HG03460 (cell line): ENCODE measurements at regions not wholly inside any gene's neighbourhood (a gene's known extent, or its start where the extent isn't known, plus 50 kb on each side); places are given as distances from the start of the nearest gene placed in this dataset.
"Not testable (repeated sequence)": the region's sequence is repeated elsewhere in the genome, so short reads cannot be mapped to it uniquely, and the experiment has no call there.

Experiments
- ATAC-seq: cut with Tn5 transposase; IDR thresholded peaks from one replicate; pipeline ENCODE4 v1.9.1; 2021; ENCODE audit not compliant: unreplicated experiment

DNA sequence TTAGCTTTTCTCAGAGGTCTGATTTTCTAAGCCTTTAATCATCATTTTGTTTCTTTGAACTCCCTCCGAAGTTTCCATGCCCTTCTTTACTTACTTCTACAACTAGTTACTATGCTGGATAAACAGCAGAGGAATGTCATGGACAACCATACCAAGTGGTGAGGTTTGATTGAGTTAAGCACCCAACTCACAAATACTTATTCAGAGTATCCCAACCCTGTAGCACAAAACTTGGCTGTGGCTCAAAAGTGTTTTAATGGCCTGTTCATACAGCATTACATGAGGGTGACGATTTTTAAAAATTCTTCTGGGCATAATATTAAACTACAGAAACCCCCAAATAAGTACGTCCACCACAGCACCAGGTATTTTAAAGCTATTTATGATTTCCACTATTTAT, 946.8 kb upstream of the SOX9 start:
- no peak for ATAC-seq

DNA sequence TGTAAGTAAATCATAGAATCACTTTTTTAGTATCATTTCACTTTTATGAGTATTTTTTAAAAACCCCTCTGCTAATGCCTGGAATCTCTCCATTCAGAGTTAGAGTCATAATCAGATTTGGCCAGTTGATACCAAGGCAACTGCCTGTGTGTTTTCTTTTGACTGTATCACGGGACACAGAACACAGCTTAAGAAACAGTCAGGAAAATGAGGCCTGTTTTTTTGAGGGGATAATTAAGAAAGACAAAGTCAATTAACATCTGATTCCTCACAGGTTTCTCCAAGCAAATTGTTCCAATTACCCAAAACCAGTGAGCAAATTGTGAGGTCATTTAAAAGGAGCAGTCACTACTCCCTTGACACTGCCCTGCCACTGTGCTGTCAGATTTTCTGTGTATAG, 944.5 kb upstream of the SOX9 start:
- ATAC-seq: no peak

DNA sequence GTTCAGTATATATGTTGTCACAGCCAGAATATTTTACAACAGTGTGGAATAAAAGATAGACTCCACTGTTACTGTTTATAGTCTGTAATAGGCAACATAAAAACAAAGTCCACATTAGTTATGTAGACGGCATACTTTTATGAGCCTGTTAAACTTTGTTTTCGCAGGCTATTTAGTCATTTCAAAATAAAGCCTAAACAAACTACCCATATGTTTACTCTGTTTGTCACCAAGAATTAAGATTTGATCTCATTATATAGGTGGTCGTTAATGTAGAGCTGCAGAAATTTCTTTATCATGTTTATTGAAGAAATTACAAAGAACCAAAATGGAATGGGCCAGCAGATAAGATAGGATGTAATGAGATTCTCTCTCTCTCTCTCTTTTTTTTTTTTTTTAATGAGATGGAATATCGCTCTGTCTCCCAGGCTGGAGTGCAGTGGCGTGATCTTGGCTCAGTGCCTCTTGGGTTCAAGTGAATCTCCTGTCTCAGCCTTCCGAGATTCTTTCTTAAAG, 943.8 kb upstream of the SOX9 start:
- no peak for ATAC-seq

DNA sequence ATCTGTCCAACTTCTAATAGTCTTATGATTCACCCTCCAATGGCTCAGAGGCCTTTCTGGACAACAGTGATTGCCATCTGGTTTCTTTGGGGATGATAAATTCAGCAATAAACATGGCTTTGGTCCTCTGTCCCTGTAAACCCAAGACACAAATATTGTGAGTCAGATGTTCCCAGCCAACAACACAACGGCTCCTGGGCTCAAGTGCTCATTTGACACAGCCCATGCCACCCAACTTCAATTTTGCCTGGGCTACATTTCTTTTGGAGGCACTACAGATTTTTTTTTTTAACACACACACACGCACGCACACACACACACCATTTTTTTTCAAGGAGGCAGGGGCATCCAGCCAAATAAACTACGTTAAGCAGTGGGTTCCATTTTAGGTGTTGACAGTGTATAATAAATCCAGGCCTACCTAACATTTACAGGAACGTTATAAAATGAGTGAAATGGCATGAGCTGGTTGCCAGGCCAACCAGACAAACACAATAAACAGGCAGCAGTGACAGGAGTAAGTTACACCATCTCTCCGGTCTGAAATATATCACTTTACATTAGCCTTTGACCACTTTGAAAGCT, 939.9 kb upstream of the SOX9 start:
- ATAC-seq: no peak

DNA sequence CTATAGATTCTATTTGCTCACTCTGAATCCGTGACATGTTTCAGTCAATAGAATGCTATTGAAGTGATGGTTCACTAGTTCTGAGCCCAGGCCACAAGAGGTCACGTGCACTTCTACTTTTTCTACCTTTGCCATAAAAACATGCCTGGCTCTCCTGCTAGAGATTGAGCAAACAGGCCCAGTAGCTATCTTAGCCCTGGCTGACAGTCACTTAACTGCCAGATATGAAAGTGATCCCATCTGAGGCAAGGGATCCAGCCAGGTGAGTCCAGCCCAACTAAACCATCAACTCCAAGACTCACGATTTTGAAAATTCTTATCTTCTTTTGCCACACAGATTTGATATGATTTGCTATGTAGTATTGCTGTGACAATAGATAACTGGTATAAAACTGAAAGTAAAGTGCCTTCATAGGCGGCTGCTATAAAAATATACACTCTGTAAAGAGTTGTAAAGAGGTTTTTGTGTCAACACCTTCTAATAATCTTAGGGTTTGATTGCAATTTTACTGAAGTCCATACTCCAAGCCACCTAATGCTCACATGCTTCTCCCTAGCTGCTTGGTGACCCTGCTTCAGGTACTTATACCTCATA, 937.7 kb upstream of the SOX9 start:
- ATAC-seq: no peak

DNA sequence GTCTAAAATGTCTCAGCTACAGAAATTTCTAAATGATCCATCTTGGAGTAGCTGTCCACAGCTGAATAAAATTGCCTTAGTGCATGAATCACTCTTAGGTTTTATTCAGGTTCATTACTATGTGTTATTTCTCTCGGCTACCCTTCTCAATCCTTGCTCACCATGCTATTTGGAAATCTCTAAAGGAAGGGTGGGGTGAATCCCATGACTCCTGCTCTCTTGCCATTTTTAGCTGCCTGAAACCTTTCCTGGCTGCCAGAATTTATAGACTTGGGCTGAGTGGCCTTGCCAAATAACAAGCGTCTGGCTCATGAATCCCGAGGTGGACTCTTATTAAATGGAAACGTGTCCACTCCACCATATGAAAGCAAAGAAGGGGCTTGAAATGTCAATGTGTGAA, 936.1 kb upstream of the SOX9 start:
- ATAC-seq: no peak

DNA sequence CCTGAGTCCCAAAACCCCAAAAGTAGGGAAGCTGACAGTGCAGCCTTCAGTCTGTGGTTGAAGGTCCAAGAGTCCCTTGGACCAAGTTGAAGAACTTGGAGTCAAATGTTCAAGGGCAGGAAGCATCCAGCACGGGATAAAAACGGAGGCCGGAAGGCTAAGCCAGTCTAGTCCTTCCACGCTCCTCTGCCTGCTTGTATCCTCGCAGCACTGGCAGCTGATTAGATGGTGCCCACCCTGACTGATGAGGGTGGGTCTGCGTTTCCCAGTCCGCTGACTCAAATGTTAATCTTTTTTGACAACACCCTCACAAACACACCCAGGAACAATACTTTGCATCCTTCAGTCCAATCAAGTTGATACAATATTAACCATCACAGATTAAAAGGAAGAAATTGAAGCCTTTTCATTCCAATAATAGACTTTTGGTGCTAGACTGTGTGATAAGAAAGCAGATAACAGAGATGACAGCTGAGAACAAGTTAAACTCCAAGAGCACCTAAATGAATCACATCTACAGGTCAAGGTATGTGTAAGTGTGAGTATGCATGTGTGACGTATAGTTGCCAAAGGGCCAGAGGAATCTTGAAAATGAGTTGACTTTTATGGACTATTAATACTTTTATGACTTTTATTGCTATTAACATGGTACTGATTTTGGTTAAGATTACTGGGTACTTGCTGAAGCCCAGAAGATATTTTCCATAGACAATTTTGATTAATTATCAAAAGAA, 933.5 kb upstream of the SOX9 start:
- no peak for ATAC-seq

DNA sequence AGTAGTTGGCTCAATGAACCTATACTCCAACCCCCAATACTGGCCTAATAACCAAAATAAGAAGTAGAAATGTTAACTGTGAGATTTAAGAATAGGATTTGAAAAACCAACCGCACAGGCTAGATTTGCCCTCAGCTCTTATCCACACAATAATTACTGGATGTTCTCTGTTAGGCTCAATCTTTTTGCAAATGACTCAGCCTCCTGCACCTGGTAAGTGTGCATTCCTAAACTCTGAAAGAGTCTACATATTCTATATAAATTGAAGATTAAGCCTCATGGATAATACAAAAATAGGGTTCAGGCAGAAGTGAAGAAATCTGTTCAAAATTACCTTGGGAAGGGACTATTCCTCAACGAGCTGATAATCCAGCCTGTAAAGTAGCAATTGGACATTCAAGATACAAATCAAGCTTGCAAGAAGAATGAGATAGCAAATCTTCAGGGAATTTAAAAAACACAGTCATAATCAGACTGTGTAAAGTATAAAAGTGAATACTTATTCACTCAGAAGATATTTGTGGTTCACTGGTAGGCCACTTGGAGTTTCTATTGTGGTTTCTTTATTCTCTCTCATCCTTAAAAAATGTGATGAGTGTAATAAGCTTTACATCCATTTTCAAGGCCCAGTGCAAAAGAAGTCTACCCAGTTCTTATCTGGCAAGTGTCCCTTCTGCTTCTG, 931.9 kb upstream of the SOX9 start:
- ATAC-seq: no peak

DNA sequence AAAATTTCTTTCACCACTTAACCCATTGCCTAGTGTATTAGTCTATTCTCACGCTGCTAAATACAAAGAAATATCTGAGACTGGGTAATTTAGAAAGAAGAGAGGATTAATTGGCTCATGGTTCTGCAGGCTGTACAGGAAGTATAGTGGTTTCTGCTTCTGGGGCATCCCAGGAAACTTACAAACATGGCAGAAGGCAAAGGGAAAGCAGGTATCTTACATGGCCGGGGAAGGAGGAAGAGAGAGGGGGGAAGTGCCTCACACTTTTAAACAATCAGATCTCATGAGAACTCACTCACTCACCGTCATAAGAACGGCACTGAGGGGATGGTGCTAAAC, 931.4 kb upstream of the SOX9 start:
- ATAC-seq: no peak

DNA sequence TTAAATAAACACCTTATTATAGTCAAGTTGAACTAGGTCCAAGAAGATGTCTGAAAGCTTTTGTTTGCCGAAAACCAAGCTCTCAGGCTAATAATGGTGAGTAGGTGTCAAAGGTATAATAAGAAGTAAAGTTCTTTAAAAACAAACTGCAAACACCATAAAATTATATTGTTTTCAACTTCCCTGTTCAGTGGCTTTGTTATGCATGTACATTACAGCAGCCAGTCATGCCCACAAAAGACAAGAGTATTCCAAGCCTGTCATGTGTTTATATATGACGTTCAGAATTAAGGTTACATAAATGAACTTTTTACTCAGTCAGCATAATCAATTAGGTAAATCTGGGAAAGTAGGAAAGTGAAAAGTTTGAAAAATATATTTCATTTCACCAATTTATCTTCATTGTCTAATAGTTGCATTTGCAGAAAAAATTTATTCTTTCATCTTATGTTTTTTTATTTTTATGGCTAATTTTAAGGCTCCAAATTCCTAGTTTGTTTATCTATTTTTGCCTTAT, 928.7 kb upstream of the SOX9 start:
- ATAC-seq: no peak

DNA sequence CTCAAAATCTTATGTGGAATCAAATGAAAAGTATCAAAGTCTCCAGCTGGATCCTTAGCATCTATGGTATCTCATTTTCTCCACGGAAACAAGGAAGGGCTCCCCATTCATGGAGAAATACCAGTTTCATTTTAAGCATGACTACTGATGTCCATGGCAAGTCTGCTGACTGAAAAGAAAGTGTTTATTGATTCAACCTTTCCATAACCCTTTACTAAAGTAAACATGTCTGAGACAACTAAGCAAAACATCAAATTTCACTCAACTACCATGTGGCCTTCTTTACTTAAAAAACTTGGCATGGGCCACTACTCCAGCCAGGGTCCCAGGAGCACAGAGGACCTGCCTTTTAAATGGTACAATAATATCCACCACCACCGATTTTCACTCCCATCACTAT, 928.0 kb upstream of the SOX9 start:
- ATAC-seq: no peak

DNA sequence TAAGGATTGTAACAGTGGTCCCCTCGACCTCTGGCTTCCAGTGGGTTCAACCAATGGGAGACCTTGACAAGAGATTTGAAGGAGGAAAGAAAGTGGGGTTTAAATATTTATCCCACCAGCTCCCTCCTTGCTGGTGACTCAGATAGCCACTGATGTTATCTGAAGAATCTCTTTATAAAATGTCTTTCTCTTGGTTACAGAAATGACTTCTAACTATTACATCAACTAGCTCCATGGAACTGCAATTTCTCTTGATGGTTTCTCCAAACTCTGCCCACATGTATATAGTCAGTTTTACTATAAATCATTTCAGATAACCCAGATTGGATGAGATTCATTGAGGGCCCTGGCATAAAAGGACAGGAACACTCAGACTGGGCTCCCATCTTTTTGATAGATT, 920.2 kb upstream of the SOX9 start:
- no peak for ATAC-seq

DNA sequence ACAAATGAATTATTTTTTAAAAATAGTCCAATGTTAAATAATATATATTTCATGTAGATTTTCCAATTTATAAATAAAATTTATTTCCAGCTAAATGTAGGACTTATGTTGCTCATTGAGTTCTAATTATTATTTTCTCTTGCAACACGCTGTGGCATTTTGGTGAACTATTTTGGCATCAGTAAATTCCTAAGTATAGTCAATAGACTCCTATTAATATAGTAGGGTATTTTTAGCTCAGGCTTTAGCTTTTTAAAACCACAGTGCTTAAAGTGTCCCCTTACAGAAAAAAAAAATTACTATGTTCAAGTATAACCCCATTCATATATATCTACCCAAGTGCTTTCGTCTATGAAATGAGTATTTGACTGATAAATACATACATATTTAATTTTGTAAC, 919.2 kb upstream of the SOX9 start:
- no peak for ATAC-seq

DNA sequence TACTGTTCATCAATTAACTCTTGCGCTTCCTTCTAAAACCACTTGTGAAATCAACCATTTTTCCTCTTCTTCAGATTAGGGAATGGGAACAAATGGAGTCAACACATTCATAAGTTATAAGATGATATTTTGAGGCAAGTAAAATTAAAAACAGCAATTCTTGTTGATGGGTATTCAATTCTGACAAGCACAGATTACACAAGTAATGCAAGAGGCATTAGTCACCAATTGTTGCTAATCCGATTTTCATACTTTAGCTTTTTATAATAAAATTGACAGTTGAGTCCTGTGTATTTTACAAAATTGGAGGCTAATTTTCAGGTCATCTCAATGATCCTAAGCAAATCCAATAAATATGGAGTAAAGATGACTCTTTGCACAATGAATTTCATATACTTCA, 918.4 kb upstream of the SOX9 start:
- ATAC-seq: no peak

DNA sequence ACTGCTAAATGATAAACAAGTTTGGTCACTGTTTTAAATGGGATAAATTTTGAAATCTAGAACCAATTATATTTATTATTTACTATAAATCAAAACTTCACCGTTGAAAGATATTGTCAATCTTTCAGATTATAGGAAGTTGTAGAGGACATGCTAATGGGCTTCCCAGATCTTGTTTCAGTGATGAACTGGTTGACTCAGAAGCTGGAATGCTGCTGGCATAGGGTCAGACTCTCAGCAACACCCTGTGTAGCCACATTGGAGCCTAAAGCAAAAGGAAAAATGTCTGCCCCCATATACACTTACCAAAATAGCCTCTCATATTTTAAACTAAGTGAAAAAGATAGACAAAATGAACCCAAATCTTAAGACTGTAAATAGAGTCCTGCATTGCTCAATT, 916.9 kb upstream of the SOX9 start:
- no peak for ATAC-seq

DNA sequence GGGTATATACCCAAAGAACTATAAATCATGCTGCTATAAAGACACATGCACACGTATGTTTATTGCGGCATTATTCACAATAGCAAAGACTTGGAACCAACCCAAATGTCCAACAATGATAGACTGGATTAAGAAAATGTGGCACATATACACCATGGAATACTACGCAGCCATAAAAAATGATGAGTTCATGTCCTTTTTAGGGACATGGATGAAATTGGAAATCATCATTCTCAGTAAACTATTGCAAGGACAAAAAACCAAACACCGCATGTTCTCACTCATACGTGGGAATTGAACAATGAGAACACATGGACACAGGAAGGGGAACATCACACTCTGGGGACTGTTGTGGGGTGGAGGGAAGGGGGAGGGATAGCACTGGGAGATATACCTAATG, 914.9 kb upstream of the SOX9 start:
- ATAC-seq: not testable (repeated sequence)

DNA sequence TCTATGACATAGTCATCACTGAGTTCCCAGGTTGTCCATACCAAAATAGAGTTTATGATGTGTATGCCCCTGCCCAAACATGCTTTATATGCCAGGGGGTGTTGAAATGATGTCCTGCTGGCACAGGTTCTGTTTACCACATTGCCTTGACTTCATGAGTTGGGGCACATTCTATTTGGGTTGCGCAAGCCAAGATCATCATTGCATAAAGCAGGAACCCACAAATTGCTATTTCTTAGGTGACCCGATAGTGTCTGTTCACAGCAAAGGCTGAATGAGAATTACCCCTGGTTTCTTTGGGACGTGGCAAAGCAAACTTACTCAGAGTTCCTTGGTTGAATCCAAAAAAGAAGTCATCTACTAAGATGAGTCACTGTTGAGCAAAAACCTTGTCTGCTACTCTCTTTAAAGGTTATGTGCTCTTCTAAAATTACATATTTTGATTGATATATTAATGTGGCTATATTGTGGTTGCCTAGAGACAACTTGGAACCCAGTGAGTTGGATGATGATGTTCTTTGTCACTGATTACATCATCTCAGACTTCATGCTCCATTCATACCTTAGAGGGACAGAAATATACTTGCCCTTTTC, 912.6 kb upstream of the SOX9 start:
- no peak for ATAC-seq

DNA sequence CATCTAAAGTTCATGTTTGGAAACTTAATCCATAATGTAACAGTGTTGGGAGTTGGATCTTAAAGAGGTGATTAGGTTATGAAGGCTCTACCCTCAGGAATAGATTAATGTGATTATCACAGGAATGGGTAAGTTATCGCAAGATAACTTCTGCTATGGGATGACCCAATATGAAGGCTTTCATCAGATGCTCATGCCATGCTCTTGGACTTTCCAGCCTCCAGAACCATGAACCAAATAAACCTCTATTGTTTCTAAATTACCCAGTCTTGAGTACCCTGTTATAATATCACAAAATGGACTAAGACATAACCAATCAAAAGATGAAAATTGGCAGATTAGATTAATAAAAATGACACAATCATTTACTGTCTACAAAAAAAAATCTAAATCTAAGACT, 906.9 kb upstream of the SOX9 start:
- ATAC-seq: no peak

DNA sequence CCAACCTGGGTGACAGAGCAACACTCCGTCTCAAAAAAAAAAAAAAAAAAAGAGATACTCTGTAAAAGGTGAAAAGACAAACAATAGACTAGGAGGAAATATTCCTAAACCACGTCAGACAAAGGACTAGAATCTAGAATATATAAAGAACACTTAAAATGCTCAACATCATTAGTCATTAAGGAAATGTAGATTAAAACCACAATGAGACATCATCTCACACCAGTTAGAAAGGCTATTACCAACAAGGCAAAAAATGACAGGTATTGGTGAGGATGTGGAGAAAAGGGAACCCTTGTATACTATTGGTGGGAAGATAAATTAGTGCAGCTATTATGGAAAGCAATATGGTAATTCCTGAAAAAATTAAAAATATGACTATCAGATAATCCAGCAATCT, 903.1 kb upstream of the SOX9 start:
- ATAC-seq: no peak

DNA sequence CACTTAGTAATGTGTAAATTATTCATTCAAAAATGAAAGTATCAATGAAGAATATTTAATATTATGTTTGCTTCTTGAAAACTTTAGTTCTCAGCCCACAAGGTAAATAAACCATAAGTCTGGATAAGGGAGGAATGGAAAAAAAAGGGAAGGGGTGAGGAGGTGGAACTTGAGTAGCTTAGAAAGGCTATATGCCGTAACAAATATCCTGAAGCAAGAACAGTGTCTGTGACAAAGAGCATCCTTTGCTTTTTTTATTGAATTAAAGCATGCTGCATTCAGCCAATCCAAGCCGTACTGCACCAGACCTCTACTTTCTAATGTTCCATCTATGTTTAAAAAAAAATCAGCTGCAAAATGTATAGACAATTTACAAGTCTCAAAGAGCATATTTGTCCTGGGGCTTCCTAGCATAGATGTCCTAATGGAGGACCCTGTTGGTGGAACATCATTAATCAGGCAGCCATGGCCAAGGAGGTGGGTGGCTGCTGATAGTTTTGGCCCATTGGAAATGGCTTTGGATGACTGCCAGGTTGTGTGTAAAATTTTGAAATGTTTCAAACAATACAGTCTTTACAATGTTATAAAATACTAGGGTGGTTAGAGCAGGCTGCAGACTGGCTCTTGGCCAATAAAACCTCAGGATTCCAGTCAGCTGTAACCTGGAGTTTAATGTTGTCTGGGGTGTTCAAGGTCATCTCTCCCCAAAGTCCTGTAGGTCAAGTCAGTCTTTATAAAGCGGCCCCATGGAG, 895.8 kb upstream of the SOX9 start:
- no peak for ATAC-seq

DNA sequence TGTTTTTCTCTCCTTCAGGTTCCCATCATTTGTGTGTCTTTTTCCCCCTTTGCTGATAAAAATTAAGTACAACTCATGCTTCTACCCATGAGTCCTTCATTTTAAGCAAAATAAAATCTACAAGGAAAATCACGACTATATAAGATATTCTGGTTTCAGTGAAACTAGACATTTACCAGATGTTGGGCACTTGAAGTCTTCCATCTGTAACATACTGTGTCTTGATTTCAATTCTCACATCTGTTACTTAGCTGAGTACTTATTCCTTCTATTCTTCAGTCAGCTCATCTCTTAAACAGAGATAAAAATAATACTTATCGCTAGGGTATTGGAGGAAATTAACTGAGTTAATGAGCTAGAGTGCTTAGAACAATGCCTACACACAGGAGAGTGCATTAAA, 893.0 kb upstream of the SOX9 start:
- ATAC-seq: no peak
